ENCODE measurements at regions not wholly inside any gene's neighbourhood (a gene's known extent, or its start where the extent isn't known, plus 50 kb on each side); places are given as distances from the start of the nearest gene placed in this dataset.

GRCh38 chr2:14422426-14422825, 210.1 kb upstream of the LRATD1 start:
- TF ChIP-seq POLR2A (IDR thresholded peaks at IDR 0.05) (no peak), CTCF (IDR thresholded peaks at IDR 0.05 in 4 of 5, conservative IDR thresholded peaks at IDR 0.05 in 1 of 5) (no peak)

Measured in gastrocnemius medialis (tissue), 4 donors.